Brain microvascular endothelial cell (primary cell): ENCODE measurements at regions not wholly inside any gene's neighbourhood (a gene's known extent, or its start where the extent isn't known, plus 50 kb on each side); places are given as distances from the start of the nearest gene placed in this dataset.

Experiments used
- DNase-seq: peaks from one replicate; pipeline ENCODE4 v3.0.0-alpha.2; 2020
- H3K27ac ChIP-seq: fragments of 250-450 bp; sonication (Bioruptor Pico); 2 replicates; pipeline ENCODE4 v1.5.1; 2020; ENCODE audit warnings: mild to moderate bottlenecking, moderate library complexity
- H3K27me3 ChIP-seq: fragments of 250-450 bp; sonication (Bioruptor Pico); replicated peaks from 2 replicates; pipeline ENCODE4 v1.5.1; 2020; ENCODE audit warnings: mild to moderate bottlenecking
- H3K36me3 ChIP-seq: fragments of 250-450 bp; sonication (Bioruptor Pico); replicated peaks from 2 replicates; pipeline ENCODE4 v1.5.1; 2020; ENCODE audit warnings: mild to moderate bottlenecking
- H3K4me3 ChIP-seq: 2 replicates; pipeline ENCODE4 v1.5.1; 2011; ENCODE audit warnings: low read depth, mild to moderate bottlenecking, control low read depth, low read length, moderate library complexity
- in situ Hi-C: cut with HindIII; loops from 2 replicates; pipeline ENCODE4 v1.10.0; 2017; ENCODE audit warnings: low sequenced_read_pairs, low pct_ligation_motif_present
- TF ChIP-seq, protein P1 (sequence below): IDR thresholded peaks from 2 replicates; pipeline ENCODE4 v1.5.1; 2011; ENCODE audit warnings: low read depth, mild to moderate bottlenecking, moderate library complexity, low read length, control low read depth, inconsistent platforms; ENCODE audit errors: missing control alignments

GRCh38 chr2:54377901-54378493 is 78.1 kb upstream of the SPTBN1 start:
- TF ChIP-seq, protein P1, sequence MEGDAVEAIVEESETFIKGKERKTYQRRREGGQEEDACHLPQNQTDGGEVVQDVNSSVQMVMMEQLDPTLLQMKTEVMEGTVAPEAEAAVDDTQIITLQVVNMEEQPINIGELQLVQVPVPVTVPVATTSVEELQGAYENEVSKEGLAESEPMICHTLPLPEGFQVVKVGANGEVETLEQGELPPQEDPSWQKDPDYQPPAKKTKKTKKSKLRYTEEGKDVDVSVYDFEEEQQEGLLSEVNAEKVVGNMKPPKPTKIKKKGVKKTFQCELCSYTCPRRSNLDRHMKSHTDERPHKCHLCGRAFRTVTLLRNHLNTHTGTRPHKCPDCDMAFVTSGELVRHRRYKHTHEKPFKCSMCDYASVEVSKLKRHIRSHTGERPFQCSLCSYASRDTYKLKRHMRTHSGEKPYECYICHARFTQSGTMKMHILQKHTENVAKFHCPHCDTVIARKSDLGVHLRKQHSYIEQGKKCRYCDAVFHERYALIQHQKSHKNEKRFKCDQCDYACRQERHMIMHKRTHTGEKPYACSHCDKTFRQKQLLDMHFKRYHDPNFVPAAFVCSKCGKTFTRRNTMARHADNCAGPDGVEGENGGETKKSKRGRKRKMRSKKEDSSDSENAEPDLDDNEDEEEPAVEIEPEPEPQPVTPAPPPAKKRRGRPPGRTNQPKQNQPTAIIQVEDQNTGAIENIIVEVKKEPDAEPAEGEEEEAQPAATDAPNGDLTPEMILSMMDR = no peak
- DNase-seq = no peak
- in situ Hi-C loops = no loop called here
- Histone ChIP-seq H3K27ac (no peak overlapping the region), H3K4me3 (no peak overlapping the region), H3K27me3 (no peaks in the 10 kb centered on the region), H3K36me3 (no peaks in the 10 kb centered on the region)

- H3K27ac ChIP-seq = no peak overlapping the region
- no peak for DNase-seq
- H3K27me3 ChIP-seq = no peaks in the 10 kb centered on the region
- no peak overlapping the region for H3K4me3 ChIP-seq
- H3K36me3 ChIP-seq = no peaks in the 10 kb centered on the region
- in situ Hi-C loops = no loop called here
- TF ChIP-seq, protein P1 = no peak
Measured at GRCh38 chr2:54380670-54381069, 75.5 kb upstream of the SPTBN1 start.

DNA sequence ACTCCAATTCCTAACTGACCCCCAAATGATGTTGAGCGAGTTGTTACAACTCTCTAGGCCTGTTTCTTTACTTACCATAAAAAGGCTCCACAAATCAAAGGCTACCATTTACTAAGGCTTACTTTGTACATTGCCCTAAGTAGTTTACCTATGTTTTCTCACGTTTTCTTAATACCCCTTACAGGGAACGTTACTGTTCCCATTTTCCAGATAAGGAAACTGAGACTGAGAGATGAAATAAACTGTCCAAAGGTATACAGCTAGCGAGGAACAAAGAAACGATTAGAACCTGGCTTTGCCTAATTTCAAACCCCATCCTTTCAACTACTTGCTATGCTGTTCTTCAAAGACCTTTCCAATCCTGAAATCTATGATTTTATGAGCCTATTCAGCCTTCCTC is 74.8 kb upstream of the SPTBN1 start:
- Histone ChIP-seq H3K4me3 (no peak overlapping the region), H3K36me3 (no peaks in the 10 kb centered on the region), H3K27ac (no peak overlapping the region), H3K27me3 (no peaks in the 10 kb centered on the region)
- DNase-seq = no peak
- in situ Hi-C loops = no loop called here
- TF ChIP-seq, protein P1 = no peak

- no peaks in the 10 kb centered on the region for H3K36me3 ChIP-seq
- no peak overlapping the region for H3K27ac ChIP-seq
- DNase-seq = no peak
- H3K4me3 ChIP-seq = no peak overlapping the region
- in situ Hi-C loops = no loop called here
- H3K27me3 ChIP-seq = no peaks in the 10 kb centered on the region
- TF ChIP-seq, protein P1 = no peak
Measured at GRCh38 chr2:54382601-54383000, 73.5 kb upstream of the SPTBN1 start.

DNA sequence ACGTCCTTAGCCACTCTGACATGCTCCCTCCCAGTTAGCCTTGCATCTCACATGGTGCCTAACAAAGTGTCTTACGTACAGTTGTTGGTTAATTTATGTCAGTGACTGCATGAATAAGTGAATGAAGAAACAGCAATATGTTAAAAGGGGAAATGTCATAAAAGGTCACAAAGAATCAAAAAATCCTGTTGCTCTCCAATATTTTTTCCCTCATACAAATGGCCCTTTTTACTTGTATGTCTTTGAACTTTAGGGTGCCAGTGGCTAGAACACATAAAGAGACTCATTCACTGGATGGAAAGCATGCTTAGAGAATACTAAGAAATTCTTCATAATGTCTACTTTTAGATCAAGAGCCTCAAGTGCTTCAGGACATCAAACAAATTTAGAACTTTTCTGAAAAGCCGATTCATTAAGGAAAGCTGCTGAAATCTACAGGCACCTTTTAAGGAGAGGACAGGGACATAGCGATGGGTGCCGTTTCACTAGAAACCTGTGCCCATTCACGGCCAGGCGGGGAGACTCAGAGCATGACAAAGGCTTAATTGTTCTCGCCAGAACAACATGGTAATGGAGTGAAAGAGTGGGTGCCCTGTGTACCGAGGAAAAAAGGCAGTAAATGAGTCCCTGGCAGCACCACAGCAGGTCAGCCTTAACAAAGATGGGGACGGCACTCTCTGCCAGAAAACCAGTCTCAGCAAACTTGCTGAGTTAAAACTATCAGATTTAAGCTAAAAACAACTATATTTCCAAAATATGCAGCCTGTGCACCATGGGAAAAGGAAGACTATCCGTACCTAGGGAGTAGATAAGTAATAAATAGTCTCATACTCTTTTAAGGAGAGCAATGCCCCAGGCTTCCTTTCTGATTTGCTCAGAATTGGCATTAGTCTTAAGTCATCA is 71.6 kb upstream of the SPTBN1 start:
- in situ Hi-C loops = no loop called here
- H3K4me3 ChIP-seq = no peak overlapping the region

More for the DNA sequence above, 71.6 kb upstream of the SPTBN1 start:
- TF ChIP-seq, protein P1 = no peak
- Histone ChIP-seq H3K27me3 (no peaks in the 10 kb centered on the region), H3K27ac (no peak overlapping the region), H3K36me3 (no peaks in the 10 kb centered on the region)
- DNase-seq = no peak
